DND-41 (cell line): ENCODE measurements at regions not wholly inside any gene's neighbourhood (a gene's known extent, or its start where the extent isn't known, plus 50 kb on each side); places are given as distances from the start of the nearest gene placed in this dataset.
"Not testable (repeated sequence)": the region's sequence is repeated elsewhere in the genome, so short reads cannot be mapped to it uniquely, and the experiment has no call there.

Experiments used
- EZH2 ChIP-seq: IDR thresholded peaks from 3 replicates; pipeline ENCODE4 v1.6.1; 2012; ENCODE audit warnings: borderline replicate concordance, low read depth, mild to moderate bottlenecking, moderate library complexity, low read length, inconsistent platforms; ENCODE audit not compliant: severe bottlenecking
- TF ChIP-seq, protein P1 (sequence below): IDR thresholded peaks from 2 replicates; pipeline ENCODE4 v1.5.1; 2012; ENCODE audit warnings: borderline replicate concordance, low read length, moderate library complexity, mild to moderate bottlenecking; ENCODE audit not compliant: poor library complexity, severe bottlenecking; ENCODE audit errors: extremely low read depth

- TF ChIP-seq, protein P1, sequence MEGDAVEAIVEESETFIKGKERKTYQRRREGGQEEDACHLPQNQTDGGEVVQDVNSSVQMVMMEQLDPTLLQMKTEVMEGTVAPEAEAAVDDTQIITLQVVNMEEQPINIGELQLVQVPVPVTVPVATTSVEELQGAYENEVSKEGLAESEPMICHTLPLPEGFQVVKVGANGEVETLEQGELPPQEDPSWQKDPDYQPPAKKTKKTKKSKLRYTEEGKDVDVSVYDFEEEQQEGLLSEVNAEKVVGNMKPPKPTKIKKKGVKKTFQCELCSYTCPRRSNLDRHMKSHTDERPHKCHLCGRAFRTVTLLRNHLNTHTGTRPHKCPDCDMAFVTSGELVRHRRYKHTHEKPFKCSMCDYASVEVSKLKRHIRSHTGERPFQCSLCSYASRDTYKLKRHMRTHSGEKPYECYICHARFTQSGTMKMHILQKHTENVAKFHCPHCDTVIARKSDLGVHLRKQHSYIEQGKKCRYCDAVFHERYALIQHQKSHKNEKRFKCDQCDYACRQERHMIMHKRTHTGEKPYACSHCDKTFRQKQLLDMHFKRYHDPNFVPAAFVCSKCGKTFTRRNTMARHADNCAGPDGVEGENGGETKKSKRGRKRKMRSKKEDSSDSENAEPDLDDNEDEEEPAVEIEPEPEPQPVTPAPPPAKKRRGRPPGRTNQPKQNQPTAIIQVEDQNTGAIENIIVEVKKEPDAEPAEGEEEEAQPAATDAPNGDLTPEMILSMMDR: not testable (repeated sequence)
- TF ChIP-seq EZH2: not testable (repeated sequence)
Measured at GRCh38 chr12:123047892-123048291, 67.4 kb downstream of the ARL6IP4 start.
